ENCODE measurements at regions not wholly inside any gene's neighbourhood (a gene's known extent, or its start where the extent isn't known, plus 50 kb on each side); places are given as distances from the start of the nearest gene placed in this dataset.

GRCh38 chr22:27507111-27507611, 294.4 kb downstream of the MN1 start:
- TF ChIP-seq CTCF (IDR thresholded peaks at IDR 0.05) (no peak), EP300 (IDR thresholded peaks at IDR 0.05) (no peak), POLR2A (IDR thresholded peaks at IDR 0.05) (no peak)
- H3K4me1 ChIP-seq (ENCODE audit: insufficient read depth) = peaks cover 1% of the 10 kb centered on the region
- H3K27ac ChIP-seq = no peak overlapping the region
- intact Hi-C loops (cut with DNase I) = no loop called here
- H3K4me3 ChIP-seq = no peak overlapping the region
- no peaks in the 10 kb centered on the region for H3K9me3 ChIP-seq
- DNase-seq = no peak
- H3K27me3 ChIP-seq = no peaks in the 10 kb centered on the region
- no peaks in the 10 kb centered on the region for H3K36me3 ChIP-seq
- 13 to 26% (median 21%) methylated on average over 2 of the region's 2 CpGs for WGBS, 3 donors

GRCh38 chr22:27507935-27508526, 293.5 kb downstream of the MN1 start:
- H3K27me3 ChIP-seq = no peaks in the 10 kb centered on the region
- peaks cover 6% of the 10 kb centered on the region for H3K4me1 ChIP-seq (ENCODE audit: insufficient read depth)
- H3K4me3 ChIP-seq = no peak overlapping the region
- DNase-seq = no peak
- no peak overlapping the region for H3K27ac ChIP-seq
- no peaks in the 10 kb centered on the region for H3K9me3 ChIP-seq
- TF ChIP-seq CTCF (IDR thresholded peaks at IDR 0.05) (no peak), EP300 (IDR thresholded peaks at IDR 0.05) (no peak), POLR2A (IDR thresholded peaks at IDR 0.05) (no peak)
- no peaks in the 10 kb centered on the region for H3K36me3 ChIP-seq
- 87 to 93% (median 92%) methylated on average over 4 of the region's 4 CpGs for WGBS, 3 donors
- intact Hi-C loops (cut with DNase I) = no loop called here

DNA sequence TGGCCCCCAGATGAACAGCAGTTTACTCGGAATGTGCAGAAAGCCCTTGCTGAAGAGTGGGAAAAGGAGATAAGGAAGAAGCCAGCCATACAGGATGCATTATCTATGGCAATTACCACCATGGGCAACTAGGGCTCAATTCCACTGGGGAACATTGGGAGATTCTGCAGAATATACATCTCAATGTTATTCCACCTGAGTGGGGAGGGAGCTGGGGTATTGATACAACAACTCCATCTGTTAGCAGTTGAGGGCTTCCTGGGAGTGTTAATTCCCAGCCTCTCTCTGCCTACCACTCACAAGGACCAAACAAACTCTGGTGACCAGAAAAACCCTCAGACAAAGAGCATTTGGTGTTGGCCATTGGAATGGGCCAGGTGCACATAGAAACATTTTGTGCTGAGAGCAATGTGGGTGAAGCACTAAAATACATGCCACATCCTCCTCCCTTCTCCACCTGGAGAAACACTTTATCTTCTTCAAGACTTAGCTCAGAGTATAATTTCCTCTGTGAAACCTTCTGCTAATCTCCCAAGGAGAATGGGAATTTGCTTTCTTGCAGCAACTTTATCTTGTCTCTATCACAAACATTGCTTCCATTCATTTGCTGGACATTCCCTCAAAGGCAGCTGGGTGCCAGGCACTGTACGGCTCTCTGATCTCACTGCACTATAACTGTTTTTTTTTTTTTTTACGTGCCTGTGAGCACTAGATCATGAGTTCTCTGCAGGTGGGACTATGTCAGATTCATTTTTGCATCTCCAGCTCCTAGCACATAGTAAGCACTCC, 292.2 kb downstream of the MN1 start:
- no peak for DNase-seq
- TF ChIP-seq CTCF (IDR thresholded peaks at IDR 0.05) = no peak
- no peak for TF ChIP-seq EP300 (IDR thresholded peaks at IDR 0.05)
- TF ChIP-seq POLR2A (IDR thresholded peaks at IDR 0.05) = no peak
- Histone ChIP-seq H3K27ac (no peak overlapping the region), H3K27me3 (no peaks in the 10 kb centered on the region), H3K4me3 (no peak overlapping the region), H3K4me1 (ENCODE audit: insufficient read depth) (peaks cover 6% of the 10 kb centered on the region), H3K36me3 (no peaks in the 10 kb centered on the region), H3K9me3 (no peaks in the 10 kb centered on the region)
- WGBS, 3 donors = 79 to 86% (median 83%) methylated on average over 3 of the region's 3 CpGs
- intact Hi-C loops (cut with DNase I) = no loop called here

GRCh38 chr22:27510024-27510423, 291.5 kb downstream of the MN1 start:
- Histone ChIP-seq H3K36me3 (no peaks in the 10 kb centered on the region), H3K4me1 (ENCODE audit: insufficient read depth) (peaks cover 7% of the 10 kb centered on the region), H3K9me3 (no peaks in the 10 kb centered on the region), H3K27ac (no peak overlapping the region), H3K4me3 (no peak overlapping the region), H3K27me3 (no peaks in the 10 kb centered on the region)
- TF ChIP-seq CTCF (IDR thresholded peaks at IDR 0.05) (no peak), POLR2A (IDR thresholded peaks at IDR 0.05) (no peak), EP300 (IDR thresholded peaks at IDR 0.05) (no peak)
- intact Hi-C loops (cut with DNase I) = no loop called here
- DNase-seq = no peak
- WGBS, 3 donors = 92 to 93% (median 93%) methylated on average over 3 of the region's 3 CpGs
